NCI-H82 treated with DMSO at 0.1 percent for 48 hours (cell line): ENCODE measurements at regions not wholly inside any gene's neighbourhood (a gene's known extent, or its start where the extent isn't known, plus 50 kb on each side); places are given as distances from the start of the nearest gene placed in this dataset.

Experiments
- DNase-seq: peaks from one replicate; lab custom pipeline; 2025; ENCODE audit not compliant: unreplicated experiment; lab: John Stamatoyannopoulos, UW

- peak; percentile 9 for DNase-seq
These were observed 528.3 kb upstream of the ATXN8OS start for GRCh38 chr13:69579351-69579750.

- DNase-seq: no peak
These were observed 535.9 kb upstream of the ATXN8OS start for GRCh38 chr13:69571606-69572323.

GRCh38 chr13:69567514-69567913 lies 540.1 kb upstream of the ATXN8OS start:
- no peak for DNase-seq

GRCh38 chr13:69566104-69566716 lies 541.4 kb upstream of the ATXN8OS start:
- no peak for DNase-seq

GRCh38 chr13:69565334-69565733 lies 542.3 kb upstream of the ATXN8OS start:
- no peak for DNase-seq

- no peak for DNase-seq
These were observed 551.0 kb upstream of the ATXN8OS start for GRCh38 chr13:69556540-69557196.

- DNase-seq: peak; percentile 86
These were observed 553.6 kb upstream of the ATXN8OS start for GRCh38 chr13:69553976-69554375.

- DNase-seq: no peak
These were observed 556.4 kb upstream of the ATXN8OS start for GRCh38 chr13:69551193-69551592.

GRCh38 chr13:69547780-69548179 lies 559.8 kb upstream of the ATXN8OS start:
- DNase-seq: no peak

- DNase-seq: no peak
These were observed 562.1 kb upstream of the ATXN8OS start for GRCh38 chr13:69545551-69545950.

GRCh38 chr13:69524459-69525150 lies 583.0 kb upstream of the ATXN8OS start:
- no peak for DNase-seq

- DNase-seq: no peak
These were observed 610.6 kb upstream of the ATXN8OS start for GRCh38 chr13:69496981-69497380.

- no peak for DNase-seq
These were observed 612.5 kb upstream of the ATXN8OS start for GRCh38 chr13:69495096-69495495.

GRCh38 chr13:69487576-69487975 lies 620.0 kb upstream of the ATXN8OS start:
- no peak for DNase-seq

- no peak for DNase-seq
These were observed 621.5 kb upstream of the ATXN8OS start for GRCh38 chr13:69485991-69486592.

- DNase-seq: no peak
These were observed 630.2 kb upstream of the ATXN8OS start for GRCh38 chr13:69477451-69477850.

- DNase-seq: no peak
These were observed 633.5 kb upstream of the ATXN8OS start for GRCh38 chr13:69474011-69474685.

GRCh38 chr13:69468624-69469023 lies 639.0 kb upstream of the ATXN8OS start:
- no peak for DNase-seq

- DNase-seq: no peak
These were observed 646.2 kb upstream of the ATXN8OS start for GRCh38 chr13:69461397-69461796.

- DNase-seq: no peak
These were observed 648.3 kb upstream of the ATXN8OS start for GRCh38 chr13:69459346-69459745.

- DNase-seq: no peak
These were observed 649.6 kb upstream of the ATXN8OS start for GRCh38 chr13:69458013-69458412.
